LNCaP clone FGC (cell line): ENCODE measurements at regions not wholly inside any gene's neighbourhood (a gene's known extent, or its start where the extent isn't known, plus 50 kb on each side); places are given as distances from the start of the nearest gene placed in this dataset.

Source experiments
- DNase-seq: peaks from one replicate; pipeline ENCODE4 v3.0.0-alpha.2; 2011; ENCODE audit warnings: low read depth
- H3K4me3 ChIP-seq: 2 replicates; pipeline ENCODE4 v1.5.1; 2011; ENCODE audit warnings: mild to moderate bottlenecking, low read depth, low read length, control low read depth
- CTCF ChIP-seq: IDR thresholded peaks from 2 replicates; pipeline ENCODE4 v1.5.1; 2012; ENCODE audit warnings: mild to moderate bottlenecking; ENCODE audit not compliant: control insufficient read depth, insufficient read depth; ENCODE audit errors: extremely low read depth

DNA sequence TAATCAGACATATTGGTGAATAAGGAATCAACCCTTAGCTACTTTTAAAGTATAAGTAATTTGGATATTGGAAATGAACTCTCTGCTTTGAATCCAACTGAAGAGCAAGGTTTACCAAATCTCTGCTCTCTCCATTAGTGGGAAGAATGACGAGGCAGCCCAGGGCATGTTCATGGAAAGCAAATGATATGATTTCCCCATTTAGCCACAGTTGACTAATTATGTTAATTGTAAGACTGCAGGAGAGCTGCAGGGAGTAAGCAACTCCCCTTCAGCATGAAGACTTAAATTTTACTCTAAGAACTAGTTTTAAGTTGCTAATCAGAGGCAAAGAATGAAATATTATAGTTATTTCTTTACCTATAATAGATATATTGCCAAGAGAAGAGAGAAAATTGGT, 194.3 kb upstream of the CD180 start:
- H3K4me3 ChIP-seq = no peak overlapping the region
- no peak for DNase-seq
- TF ChIP-seq CTCF = no peak

GRCh38 chr5:67383451-67383850, 186.9 kb upstream of the CD180 start:
- H3K4me3 ChIP-seq = no peak overlapping the region
- no peak for TF ChIP-seq CTCF
- no peak for DNase-seq

- no peak overlapping the region for H3K4me3 ChIP-seq
- DNase-seq = no peak
- TF ChIP-seq CTCF = no peak
Measured at GRCh38 chr5:67381236-67381880, 184.8 kb upstream of the CD180 start.

GRCh38 chr5:67380431-67380830, 183.8 kb upstream of the CD180 start:
- no peak overlapping the region for H3K4me3 ChIP-seq
- DNase-seq = peak; percentile 35
- no peak for TF ChIP-seq CTCF

DNA sequence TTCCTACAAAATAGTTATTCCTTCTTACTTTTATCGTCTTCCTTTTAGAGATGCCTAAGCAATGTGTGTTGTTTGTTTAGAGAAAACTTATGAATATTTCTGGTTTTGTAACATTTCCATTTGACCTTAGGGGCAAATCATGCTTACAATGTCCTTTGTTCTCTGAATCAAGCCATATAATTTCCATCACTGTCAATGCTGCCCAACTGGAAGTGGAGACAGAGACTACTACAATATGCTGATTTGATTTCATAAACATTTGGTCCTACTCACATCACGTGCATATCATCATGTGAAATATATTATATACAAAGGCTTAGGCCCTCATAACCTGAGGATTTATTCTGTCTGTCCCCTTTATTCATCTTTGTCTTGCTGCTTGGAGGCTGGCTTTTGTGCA, 183.2 kb upstream of the CD180 start:
- H3K4me3 ChIP-seq = no peak overlapping the region
- no peak for DNase-seq
- TF ChIP-seq CTCF = no peak

GRCh38 chr5:67378256-67378655, 181.7 kb upstream of the CD180 start:
- no peak overlapping the region for H3K4me3 ChIP-seq
- no peak for DNase-seq
- no peak for TF ChIP-seq CTCF

GRCh38 chr5:67377631-67378030, 181.0 kb upstream of the CD180 start:
- H3K4me3 ChIP-seq = no peak overlapping the region
- DNase-seq = no peak
- no peak for TF ChIP-seq CTCF
